Activated CD4-positive, alpha-beta T cell treated with anti-CD3 and anti-CD28 coated beads, Interleukin-10, Interleukin-2, amounts not matched to agents 100 ng/mL and 50 ng/mL, durations not matched to agents 16 hours and 8 hours (primary cell): ENCODE measurements at regions not wholly inside any gene's neighbourhood (a gene's known extent, or its start where the extent isn't known, plus 50 kb on each side); places are given as distances from the start of the nearest gene placed in this dataset.

Experiments
- DNase-seq: peaks from one replicate; pipeline ENCODE4 v3.0.0-alpha.2; 2020

- DNase-seq: no peak
Measured at GRCh38 chr20:22744341-22745193, 160.2 kb upstream of the FOXA2 start.

DNA sequence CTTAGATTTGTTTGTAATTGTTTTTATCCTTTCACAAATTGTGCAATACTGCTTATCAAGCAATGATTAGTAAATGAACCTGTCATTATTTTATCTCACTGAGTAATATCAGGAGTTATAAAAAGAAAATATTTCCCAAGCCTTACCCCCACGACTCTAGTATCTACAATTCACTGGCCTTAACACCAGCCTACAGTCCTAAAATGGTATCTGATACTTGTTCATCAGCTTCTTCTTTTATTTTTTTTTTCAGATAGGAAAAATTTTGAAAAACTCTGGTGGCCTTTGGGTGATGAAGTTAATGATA lies 160.8 kb upstream of the FOXA2 start:
- no peak for DNase-seq

DNA sequence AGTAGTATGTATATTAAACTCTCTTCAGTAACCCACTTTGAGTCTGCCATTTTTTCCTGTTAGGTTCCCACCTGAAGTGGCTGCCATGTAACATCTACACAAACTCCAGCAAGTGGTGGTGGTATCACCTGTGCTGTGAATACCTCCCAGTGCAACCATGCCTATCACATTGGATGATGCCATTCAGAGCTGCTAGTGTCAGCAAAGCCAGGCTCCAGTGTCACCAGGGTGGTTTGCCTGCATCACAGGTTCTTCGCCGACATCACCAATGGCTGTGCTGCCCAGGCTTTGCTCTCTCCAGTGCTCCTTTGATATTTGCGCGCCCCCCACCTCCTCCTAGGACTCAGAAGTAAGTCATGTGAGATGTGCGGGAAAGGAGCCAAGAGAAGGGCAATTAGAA lies 162.6 kb upstream of the FOXA2 start:
- no peak for DNase-seq

DNA sequence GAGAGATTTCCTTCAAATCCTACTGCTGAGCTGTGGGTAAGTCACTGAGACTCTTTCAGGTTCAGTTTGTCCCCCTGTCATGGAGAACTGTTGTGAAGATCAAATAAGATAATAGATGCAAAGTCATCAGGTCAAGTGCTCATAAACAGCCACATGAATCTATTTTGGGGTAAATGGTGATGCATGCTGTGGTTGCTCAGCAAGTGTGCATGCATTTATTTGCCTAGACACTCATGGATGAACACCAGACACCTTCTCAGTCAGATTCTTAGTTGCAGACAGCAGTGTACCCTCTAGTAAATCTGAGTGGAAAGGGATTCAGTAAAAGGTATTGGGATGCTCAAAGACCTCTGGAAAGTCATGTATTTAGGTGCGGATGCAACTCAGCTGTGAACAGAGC lies 168.0 kb upstream of the FOXA2 start:
- no peak for DNase-seq

DNA sequence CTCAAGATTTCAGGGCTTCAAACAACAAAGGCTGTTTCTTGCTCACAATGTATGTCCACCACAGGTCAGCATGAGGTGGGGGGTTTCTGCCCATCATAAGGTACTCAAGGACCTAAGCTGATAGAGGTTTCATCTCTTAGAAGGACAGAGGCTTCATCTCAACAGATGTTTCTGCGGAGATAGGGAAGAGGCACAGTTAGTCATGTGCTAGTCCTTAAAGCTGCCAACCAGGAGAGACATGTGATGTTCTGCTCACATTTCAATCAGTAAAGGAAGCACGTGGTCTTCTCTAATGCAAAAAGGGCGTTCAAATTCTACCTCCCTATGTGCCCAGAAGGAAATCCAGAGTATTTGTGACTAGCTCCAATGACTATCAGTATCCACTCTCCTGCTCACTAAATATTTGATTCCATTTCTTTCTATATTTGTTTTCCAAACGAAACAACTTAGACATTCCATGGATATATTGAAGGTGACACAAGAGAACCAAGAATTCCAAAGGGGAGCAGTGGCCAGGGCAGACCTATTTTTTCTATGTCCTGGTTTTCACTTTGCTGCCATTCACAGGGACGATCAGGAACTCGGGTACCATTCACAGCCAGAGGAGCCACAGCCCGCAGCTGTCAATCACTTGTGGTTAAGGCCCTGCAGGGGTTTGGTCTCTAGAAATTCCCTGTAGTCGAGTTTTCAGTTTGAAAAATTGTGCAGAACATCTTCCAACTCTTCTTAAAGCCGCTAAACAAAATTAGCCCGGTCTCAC lies 173.2 kb upstream of the FOXA2 start:
- no peak for DNase-seq

DNA sequence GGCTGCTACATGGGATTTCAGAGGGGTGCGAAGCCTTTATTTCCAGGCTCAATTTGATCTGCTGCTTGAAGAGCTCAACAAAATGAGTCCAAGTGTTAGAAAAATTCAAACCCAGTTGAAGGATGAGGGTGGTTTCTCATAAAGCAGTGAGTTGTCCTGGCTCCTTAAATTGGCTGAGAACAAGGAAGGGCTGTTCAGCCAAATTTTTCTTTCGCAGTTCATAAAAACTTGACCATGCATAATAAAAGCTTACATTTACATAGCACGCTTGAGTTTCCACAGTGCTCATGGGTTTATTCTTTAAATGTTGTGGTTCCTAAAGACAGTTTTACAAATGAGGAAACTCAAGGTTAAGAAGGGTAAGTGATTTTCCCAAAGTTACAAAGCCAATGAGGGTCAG lies 174.4 kb upstream of the FOXA2 start:
- DNase-seq: no peak

GRCh38 chr20:22762576-22763256 lies 178.3 kb upstream of the FOXA2 start:
- DNase-seq: no peak

GRCh38 chr20:22763257-22763906 lies 179.0 kb upstream of the FOXA2 start:
- DNase-seq: no peak

DNA sequence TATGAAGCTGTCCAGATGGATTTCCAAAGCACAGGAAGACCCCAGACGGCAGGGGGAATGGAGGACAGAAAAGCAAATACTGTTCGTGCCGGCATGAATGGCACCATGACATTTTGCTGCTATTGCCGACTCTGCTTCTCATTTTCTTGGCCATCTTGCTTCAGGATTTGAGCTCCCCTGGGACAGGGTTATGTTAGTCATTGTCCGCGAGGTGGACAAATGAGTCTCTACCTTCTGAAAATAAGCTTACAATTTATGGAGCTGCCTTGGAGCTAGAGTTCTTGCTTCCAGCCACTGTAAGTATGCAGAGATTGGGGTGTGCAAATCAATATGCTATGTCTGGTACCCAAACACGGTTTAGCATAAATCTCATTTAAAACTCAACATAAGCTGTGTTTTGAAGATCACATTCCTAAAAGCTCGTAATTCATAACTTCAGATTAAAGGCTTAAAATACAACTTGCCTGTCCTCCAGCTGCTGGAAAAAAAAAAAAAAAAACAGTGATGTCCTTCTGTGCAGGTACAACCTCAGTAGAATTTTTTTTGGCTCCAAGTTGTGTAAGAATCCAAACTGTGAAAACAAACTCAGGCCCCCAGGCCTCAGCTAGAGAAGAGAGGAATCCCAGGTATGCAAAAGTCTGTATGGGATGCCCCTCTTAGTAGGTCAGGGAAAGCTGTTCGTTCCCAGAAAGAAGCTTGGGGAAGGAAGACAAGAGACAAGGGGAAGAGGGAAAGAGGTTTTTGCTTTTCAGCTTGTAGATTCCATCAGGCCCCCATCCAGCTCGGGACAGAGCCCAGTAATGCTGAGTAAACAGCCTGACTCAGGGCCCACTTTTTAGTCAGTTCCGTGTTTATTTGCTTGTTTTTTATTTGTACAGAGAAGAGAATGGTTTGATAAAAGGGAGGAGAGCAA lies 184.2 kb upstream of the FOXA2 start:
- no peak for DNase-seq

DNA sequence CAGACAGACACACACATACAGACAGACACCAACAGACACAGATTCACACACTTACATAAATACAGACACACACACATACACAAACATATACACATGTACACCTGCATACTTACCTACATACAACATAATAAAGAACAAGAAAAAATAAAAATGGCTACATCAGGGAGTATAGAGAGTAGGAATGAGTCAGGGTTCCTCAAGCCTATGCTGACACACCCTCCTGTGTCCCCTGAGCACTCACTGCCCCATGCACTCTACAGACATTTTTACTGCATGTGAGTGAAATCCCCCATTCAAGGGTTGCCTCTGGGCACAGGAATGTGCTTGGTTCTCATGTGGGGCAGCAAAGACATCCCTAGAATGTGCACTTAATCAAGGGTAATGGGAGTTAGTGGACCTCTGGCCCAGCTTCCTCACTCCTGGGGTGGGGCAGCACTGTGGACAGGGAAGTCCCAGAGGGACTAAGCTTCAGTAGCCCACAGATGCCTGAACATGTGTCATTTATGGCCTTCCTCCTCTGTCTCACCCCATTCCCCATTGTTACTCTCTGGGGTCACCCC lies 185.9 kb upstream of the FOXA2 start:
- DNase-seq: no peak

DNA sequence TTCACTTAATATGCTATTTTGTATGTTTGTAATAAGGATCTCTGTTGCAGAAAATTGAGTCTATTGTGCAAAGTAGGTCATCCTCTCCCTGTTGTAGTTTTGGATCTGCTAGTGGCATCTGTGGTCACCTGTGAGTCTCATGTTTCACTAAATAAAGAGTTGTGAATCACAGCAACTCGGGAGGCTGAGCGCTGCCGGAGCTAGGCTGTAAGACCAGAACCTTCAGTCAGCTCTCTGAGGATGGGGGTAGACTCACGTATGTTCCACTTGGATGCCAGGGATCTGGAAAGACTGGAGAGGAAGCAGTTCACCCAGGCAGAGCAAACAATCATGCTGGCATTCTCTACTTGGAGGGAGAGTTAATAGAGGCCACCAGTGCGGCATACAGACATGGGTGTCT lies 187.3 kb upstream of the FOXA2 start:
- DNase-seq: no peak

- no peak for DNase-seq
Measured at GRCh38 chr20:22773344-22773743, 189.0 kb upstream of the FOXA2 start.

- no peak for DNase-seq
Measured at GRCh38 chr20:22775256-22775655, 190.9 kb upstream of the FOXA2 start.

DNA sequence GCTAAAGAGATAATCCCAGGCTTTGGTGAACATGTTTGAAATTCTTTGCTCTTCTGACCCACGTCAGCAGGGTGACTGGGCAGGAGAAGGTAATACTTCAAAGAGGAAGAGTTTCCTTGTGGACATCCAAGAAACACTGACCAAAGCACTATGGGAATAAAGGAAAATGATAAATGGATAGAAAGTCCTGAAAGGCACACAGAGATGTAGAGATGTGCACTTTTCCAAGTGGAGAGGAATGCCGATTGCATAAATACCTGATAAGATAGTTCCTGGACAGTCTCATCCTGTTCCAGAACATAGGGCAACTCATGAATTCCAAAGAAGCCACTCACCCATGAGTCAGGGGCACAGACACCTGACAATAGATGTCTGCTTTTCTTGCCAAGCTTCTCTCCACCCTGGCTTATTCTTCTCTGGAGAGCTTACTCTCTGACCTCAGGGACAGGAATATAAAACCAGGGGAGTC lies 191.3 kb upstream of the FOXA2 start:
- no peak for DNase-seq

DNA sequence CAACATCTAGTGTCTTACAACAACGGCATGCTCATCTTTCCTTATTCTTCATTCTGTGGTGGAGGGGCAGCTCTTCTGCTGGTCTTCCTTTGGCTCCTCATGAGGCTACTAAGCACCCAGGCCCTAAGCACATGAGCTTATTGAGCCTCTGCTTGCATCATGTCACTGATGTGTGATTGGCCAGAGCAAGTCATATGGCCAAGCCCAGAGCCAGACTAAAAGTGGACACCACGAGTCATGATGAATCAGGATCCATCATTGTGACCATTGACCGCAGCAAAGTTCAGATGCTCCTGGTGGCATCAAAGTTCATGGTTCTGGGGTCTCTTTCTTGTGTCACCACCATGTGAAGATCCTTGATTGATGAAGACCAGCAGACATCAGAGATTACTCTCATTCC lies 192.0 kb upstream of the FOXA2 start:
- DNase-seq: no peak

- no peak for DNase-seq
Measured at GRCh38 chr20:22779878-22780277, 195.5 kb upstream of the FOXA2 start.

GRCh38 chr20:22781869-22782268 lies 197.5 kb upstream of the FOXA2 start:
- DNase-seq: no peak

GRCh38 chr20:22789676-22790075 lies 205.3 kb upstream of the FOXA2 start:
- DNase-seq: no peak

DNA sequence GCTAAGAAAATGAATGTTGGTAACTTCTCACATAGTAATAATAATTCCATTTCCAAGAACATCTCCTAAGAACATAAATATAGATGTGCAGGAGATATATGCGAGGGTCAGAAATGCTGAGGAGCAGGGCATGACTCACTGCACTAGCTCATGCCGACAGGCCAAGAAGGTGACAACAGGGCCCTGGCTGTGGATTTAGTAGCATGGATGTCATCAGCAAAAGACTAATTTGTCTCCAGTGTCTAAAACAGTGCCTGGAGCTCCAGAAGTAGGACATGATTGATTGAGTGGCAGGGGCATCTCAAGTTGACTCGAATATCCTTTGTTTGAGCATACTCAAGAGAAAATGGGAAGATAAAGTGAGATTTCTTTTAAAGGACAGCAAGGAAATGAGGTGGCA lies 207.0 kb upstream of the FOXA2 start:
- no peak for DNase-seq

DNA sequence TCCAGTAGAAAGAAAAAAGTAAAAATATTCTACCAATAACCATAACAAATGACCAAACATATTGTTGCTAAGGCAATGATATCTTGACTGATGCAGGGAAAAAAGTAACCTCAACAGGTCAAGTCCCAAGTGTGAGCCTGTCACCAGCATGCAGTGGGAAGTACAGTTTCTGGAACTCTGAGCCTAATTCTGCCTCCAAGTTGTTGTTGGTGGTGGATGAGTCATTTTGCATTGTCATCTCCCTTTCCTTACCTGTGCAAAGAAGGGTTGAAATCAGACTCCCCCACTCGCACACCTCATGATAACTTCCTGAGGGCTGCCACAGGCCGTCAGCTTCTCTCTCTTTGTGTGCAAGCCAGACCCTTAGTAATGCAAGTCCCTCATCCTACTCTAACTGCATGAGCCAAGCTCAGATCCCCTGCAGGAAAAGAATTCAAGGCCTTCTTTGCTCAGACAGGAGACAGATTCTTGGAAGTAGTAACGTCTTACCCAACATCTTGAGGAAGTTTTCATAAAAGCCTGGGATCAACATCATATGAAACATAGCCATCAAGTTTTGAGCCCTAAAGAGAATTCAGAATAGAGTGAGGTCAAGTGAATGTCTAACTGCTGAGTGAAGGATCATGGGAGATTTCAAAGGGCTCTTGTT lies 207.6 kb upstream of the FOXA2 start:
- DNase-seq: no peak

DNA sequence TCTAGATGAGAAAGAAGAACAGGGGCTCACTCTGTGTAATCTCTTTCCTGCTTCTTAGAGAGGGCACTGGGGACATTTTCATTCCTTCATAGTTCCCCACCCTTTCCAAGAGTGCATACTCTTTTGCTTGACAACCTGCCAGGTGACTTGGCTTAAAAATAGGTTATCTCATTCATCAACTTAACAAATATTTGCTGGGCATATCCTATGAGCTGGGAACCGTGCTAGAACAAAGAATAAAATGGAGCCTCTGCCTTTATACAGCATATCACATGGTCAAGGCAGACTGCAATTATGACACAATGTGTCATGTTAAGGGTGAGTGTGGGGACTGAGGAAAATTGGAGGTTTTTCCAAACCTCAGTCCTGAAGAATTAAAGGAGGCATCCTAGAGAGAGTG lies 209.8 kb upstream of the FOXA2 start:
- DNase-seq: no peak
